ENCODE measurements at regions not wholly inside any gene's neighbourhood (a gene's known extent, or its start where the extent isn't known, plus 50 kb on each side); places are given as distances from the start of the nearest gene placed in this dataset.

GRCh38 chr21:38039841-38040240 lies 123.6 kb upstream of the KCNJ6 start:
- DNase-seq (no peak), ATAC-seq (no peak)
- Histone ChIP-seq H3K36me3 (no peaks in the 10 kb centered on the region), H3K27me3 (no peaks in the 10 kb centered on the region), H3K4me3 (no peak overlapping the region), H3K27ac (no peak overlapping the region), H3K4me1 (no peaks in the 10 kb centered on the region), H3K9me3 (no peaks in the 10 kb centered on the region)
- TF ChIP-seq CTCF (IDR thresholded peaks at IDR 0.05), result no peak
- intact Hi-C loops (cut with DNase I), result no loop called here

GRCh38 chr21:38041493-38041892 lies 125.2 kb upstream of the KCNJ6 start:
- DNase-seq, result no peak
- H3K36me3 ChIP-seq, result no peaks in the 10 kb centered on the region
- TF ChIP-seq CTCF (IDR thresholded peaks at IDR 0.05), result no peak
- no peaks in the 10 kb centered on the region for H3K9me3 ChIP-seq
- intact Hi-C loops (cut with DNase I), result no loop called here
- H3K27me3 ChIP-seq, result no peaks in the 10 kb centered on the region
- no peak overlapping the region for H3K4me3 ChIP-seq
- H3K4me1 ChIP-seq, result no peaks in the 10 kb centered on the region
- H3K27ac ChIP-seq, result no peak overlapping the region
- no peak for ATAC-seq

- Histone ChIP-seq H3K9me3 (no peaks in the 10 kb centered on the region), H3K36me3 (no peaks in the 10 kb centered on the region), H3K4me1 (no peaks in the 10 kb centered on the region), H3K4me3 (no peak overlapping the region), H3K27me3 (no peaks in the 10 kb centered on the region), H3K27ac (no peak overlapping the region)
- intact Hi-C loops (cut with DNase I), result no loop called here
- no peak for TF ChIP-seq CTCF (IDR thresholded peaks at IDR 0.05)
- no peak for ATAC-seq
- DNase-seq, result no peak
Measured at GRCh38 chr21:38042246-38042645, 126.0 kb upstream of the KCNJ6 start.

GRCh38 chr21:38048167-38048566 lies 131.9 kb upstream of the KCNJ6 start:
- no peak overlapping the region for H3K27ac ChIP-seq
- no peaks in the 10 kb centered on the region for H3K4me1 ChIP-seq
- ATAC-seq (no peak), DNase-seq (no peak)
- no peaks in the 10 kb centered on the region for H3K27me3 ChIP-seq
- no peak for TF ChIP-seq CTCF (IDR thresholded peaks at IDR 0.05)
- no peaks in the 10 kb centered on the region for H3K9me3 ChIP-seq
- H3K36me3 ChIP-seq, result no peaks in the 10 kb centered on the region
- intact Hi-C loops (cut with DNase I), result no loop called here
- H3K4me3 ChIP-seq, result no peak overlapping the region

- no peak for DNase-seq
- Histone ChIP-seq H3K36me3 (no peaks in the 10 kb centered on the region), H3K27ac (no peak overlapping the region), H3K9me3 (no peaks in the 10 kb centered on the region), H3K4me3 (no peak overlapping the region), H3K4me1 (no peaks in the 10 kb centered on the region), H3K27me3 (no peaks in the 10 kb centered on the region)
- no peak for ATAC-seq
- TF ChIP-seq CTCF (IDR thresholded peaks at IDR 0.05), result no peak
- intact Hi-C loops (cut with DNase I), result no loop called here
Measured at GRCh38 chr21:38054334-38054733, 138.1 kb upstream of the KCNJ6 start.

- H3K9me3 ChIP-seq, result no peaks in the 10 kb centered on the region
- no peak for ATAC-seq
Measured at GRCh38 chr21:38056481-38056880, 140.2 kb upstream of the KCNJ6 start.

More at GRCh38 chr21:38056481-38056880, 140.2 kb upstream of the KCNJ6 start:
- Histone ChIP-seq H3K27ac (no peak overlapping the region), H3K4me1 (no peaks in the 10 kb centered on the region), H3K27me3 (no peaks in the 10 kb centered on the region), H3K4me3 (no peak overlapping the region), H3K36me3 (no peaks in the 10 kb centered on the region)
- no peak for TF ChIP-seq CTCF (IDR thresholded peaks at IDR 0.05)
- intact Hi-C loops (cut with DNase I), result no loop called here
- DNase-seq, result no peak
